Osteocyte (in vitro differentiated cells): ENCODE measurements at regions not wholly inside any gene's neighbourhood (a gene's known extent, or its start where the extent isn't known, plus 50 kb on each side); places are given as distances from the start of the nearest gene placed in this dataset.
A peak's percentile ranks its signal among the peaks of the same experiment; 100 is the strongest.

Experiments used
- DNase-seq: peaks from one replicate; pipeline ENCODE4 v3.0.0; 2021; ENCODE audit warnings: mixed read lengths; ENCODE audit not compliant: unreplicated experiment; ENCODE audit errors: extremely low spot score
- H3K27ac Mint-ChIP-seq: one replicate; pipeline ENCODE4 v1.8.0; 2021; ENCODE audit warnings: mild to moderate bottlenecking, mixed read lengths; ENCODE audit not compliant: unreplicated experiment
- H3K27me3 Mint-ChIP-seq: one replicate; pipeline ENCODE4 v1.8.0; 2021; ENCODE audit warnings: mixed read lengths; ENCODE audit not compliant: unreplicated experiment
- H3K36me3 Mint-ChIP-seq: one replicate; pipeline ENCODE4 v1.8.0; 2021; ENCODE audit warnings: mixed read lengths; ENCODE audit not compliant: unreplicated experiment
- H3K4me1 Mint-ChIP-seq: one replicate; pipeline ENCODE4 v1.8.0; 2021; ENCODE audit warnings: mixed read lengths; ENCODE audit not compliant: unreplicated experiment
- H3K4me3 Mint-ChIP-seq: one replicate; pipeline ENCODE4 v1.8.0; 2021; ENCODE audit warnings: mild to moderate bottlenecking, moderate library complexity, mixed read lengths; ENCODE audit not compliant: unreplicated experiment
- H3K9me3 Mint-ChIP-seq: one replicate; pipeline ENCODE4 v1.8.0; 2021; ENCODE audit warnings: mixed read lengths; ENCODE audit not compliant: unreplicated experiment
- TF ChIP-seq, protein P1 (sequence below): fragments of 200-600 bp; sonication (generic); IDR thresholded peaks from 2 replicates; pipeline ENCODE4 v1.5.0; 2021; ENCODE audit warnings: antibody characterized with exemption, mild to moderate bottlenecking, moderate library complexity

GRCh38 chr5:18068826-18069225 lies 434.6 kb downstream of the TAF11L14 start:
- Mint-ChIP-seq H3K36me3 (no peaks in the 10 kb centered on the region), H3K9me3 (peaks cover 8% of the 10 kb centered on the region), H3K27ac (no peak overlapping the region), H3K4me1 (peaks cover 9% of the 10 kb centered on the region), H3K4me3 (no peak overlapping the region), H3K27me3 (no peaks in the 10 kb centered on the region)
- TF ChIP-seq, protein P1, sequence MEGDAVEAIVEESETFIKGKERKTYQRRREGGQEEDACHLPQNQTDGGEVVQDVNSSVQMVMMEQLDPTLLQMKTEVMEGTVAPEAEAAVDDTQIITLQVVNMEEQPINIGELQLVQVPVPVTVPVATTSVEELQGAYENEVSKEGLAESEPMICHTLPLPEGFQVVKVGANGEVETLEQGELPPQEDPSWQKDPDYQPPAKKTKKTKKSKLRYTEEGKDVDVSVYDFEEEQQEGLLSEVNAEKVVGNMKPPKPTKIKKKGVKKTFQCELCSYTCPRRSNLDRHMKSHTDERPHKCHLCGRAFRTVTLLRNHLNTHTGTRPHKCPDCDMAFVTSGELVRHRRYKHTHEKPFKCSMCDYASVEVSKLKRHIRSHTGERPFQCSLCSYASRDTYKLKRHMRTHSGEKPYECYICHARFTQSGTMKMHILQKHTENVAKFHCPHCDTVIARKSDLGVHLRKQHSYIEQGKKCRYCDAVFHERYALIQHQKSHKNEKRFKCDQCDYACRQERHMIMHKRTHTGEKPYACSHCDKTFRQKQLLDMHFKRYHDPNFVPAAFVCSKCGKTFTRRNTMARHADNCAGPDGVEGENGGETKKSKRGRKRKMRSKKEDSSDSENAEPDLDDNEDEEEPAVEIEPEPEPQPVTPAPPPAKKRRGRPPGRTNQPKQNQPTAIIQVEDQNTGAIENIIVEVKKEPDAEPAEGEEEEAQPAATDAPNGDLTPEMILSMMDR: no peak
- no peak for DNase-seq

- no peak overlapping the region for H3K4me3 Mint-ChIP-seq
- no peak for DNase-seq
- H3K27me3 Mint-ChIP-seq: no peaks in the 10 kb centered on the region
- H3K4me1 Mint-ChIP-seq: peaks cover 9% of the 10 kb centered on the region
- no peak overlapping the region for H3K27ac Mint-ChIP-seq
- H3K36me3 Mint-ChIP-seq: no peaks in the 10 kb centered on the region
- TF ChIP-seq, protein P1: no peak
- H3K9me3 Mint-ChIP-seq: peaks cover 8% of the 10 kb centered on the region
Observed at GRCh38 chr5:18069790-18070189, 435.5 kb downstream of the TAF11L14 start.

GRCh38 chr5:18072600-18072999 lies 438.3 kb downstream of the TAF11L14 start:
- no peaks in the 10 kb centered on the region for H3K27me3 Mint-ChIP-seq
- TF ChIP-seq, protein P1: no peak

GRCh38 chr5:18074961-18075360 lies 440.7 kb downstream of the TAF11L14 start:
- Mint-ChIP-seq H3K36me3 (no peaks in the 10 kb centered on the region), H3K27ac (peak overlapping the region; percentile 39), H3K9me3 (peaks cover 8% of the 10 kb centered on the region), H3K27me3 (no peaks in the 10 kb centered on the region), H3K4me1 (peaks cover 2% of the 10 kb centered on the region), H3K4me3 (no peak overlapping the region)
- TF ChIP-seq, protein P1: no peak
- no peak for DNase-seq

More at GRCh38 chr5:18072600-18072999, 438.3 kb downstream of the TAF11L14 start:
- Mint-ChIP-seq H3K36me3 (no peaks in the 10 kb centered on the region), H3K4me1 (peaks cover 9% of the 10 kb centered on the region), H3K27ac (no peak overlapping the region), H3K9me3 (peaks cover 8% of the 10 kb centered on the region), H3K4me3 (no peak overlapping the region)
- DNase-seq: no peak

DNA sequence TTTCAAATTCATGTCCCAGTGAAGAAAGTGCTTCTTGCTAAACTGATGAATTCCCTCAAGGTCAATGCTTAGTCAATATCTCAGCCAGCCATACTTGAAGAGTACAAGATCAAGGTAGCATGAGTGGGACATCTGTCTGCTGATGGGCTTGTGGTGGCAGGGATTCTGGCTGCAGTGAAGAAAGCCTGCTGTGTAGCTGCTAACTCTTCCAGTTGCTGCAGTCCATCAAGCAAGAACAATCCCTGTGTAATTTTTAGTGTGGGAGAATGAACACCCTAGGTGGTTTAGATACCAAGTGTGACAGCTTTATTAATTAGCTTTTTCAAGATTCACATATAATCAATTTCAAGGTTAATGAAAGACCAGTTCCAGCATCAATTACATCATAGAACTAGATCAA lies 443.9 kb downstream of the TAF11L14 start:
- Mint-ChIP-seq H3K9me3 (peaks cover 5% of the 10 kb centered on the region), H3K36me3 (no peaks in the 10 kb centered on the region), H3K4me3 (no peak overlapping the region)

More for the DNA sequence above, 443.9 kb downstream of the TAF11L14 start:
- no peak overlapping the region for H3K27ac Mint-ChIP-seq
- no peaks in the 10 kb centered on the region for H3K27me3 Mint-ChIP-seq
- no peaks in the 10 kb centered on the region for H3K4me1 Mint-ChIP-seq
- DNase-seq: no peak
- TF ChIP-seq, protein P1: no peak
